Right lobe of liver (tissue), 6 donors: ENCODE measurements at regions not wholly inside any gene's neighbourhood (a gene's known extent, or its start where the extent isn't known, plus 50 kb on each side); places are given as distances from the start of the nearest gene placed in this dataset.

Experiments used
- ATAC-seq, 4 donors: fragments of 200-7000 bp; cut with Tn5 transposase; one replicate each; pipeline ENCODE4 v1.9.1; 2020; ENCODE audit warnings: mild to moderate bottlenecking in 4 of 4, moderate library complexity in 4 of 4
- DNase-seq, 3 donors: peaks; one replicate each; pipeline ENCODE4 v3.0.0-alpha.2; 2020
- H3K27ac ChIP-seq, 3 donors: fragments of 200-600 bp; one replicate each; pipeline ENCODE4 v1.8.0; 2022
- H3K27me3 ChIP-seq, 2 donors: fragments of 200-600 bp; one replicate each; pipeline ENCODE4 v1.8.0; 2022
- H3K36me3 ChIP-seq, 4 donors: fragments of 200-600 bp; sonication (generic) in 1 of 4; one replicate each; pipeline versions ENCODE4 v1.5.1 to v1.8.0; 2017 to 2022; ENCODE audit warnings: control low read depth in 1 of 4
- H3K4me1 ChIP-seq, 4 donors: fragments of 200-600 bp; sonication (generic) in 1 of 4; one replicate each; pipeline versions ENCODE4 v1.5.1 to v1.8.0; 2017 to 2022; ENCODE audit warnings: control low read depth in 1 of 4
- H3K4me3 ChIP-seq, 3 donors: fragments of 200-600 bp; one replicate each; pipeline ENCODE4 v1.8.0; 2022
- H3K9me3 ChIP-seq, 4 donors: fragments of 200-600 bp; sonication (generic) in 1 of 4; one replicate each; pipeline versions ENCODE4 v1.5.1 to v1.8.0; 2017 to 2022; ENCODE audit warnings: control low read depth in 1 of 4
- POLR2A ChIP-seq: fragments of 450-650 bp; IDR thresholded peaks from one replicate; pipeline ENCODE4 v1.6.1; 2017; ENCODE audit warnings: antibody characterized with exemption, mild to moderate bottlenecking
- WGBS: methylation state at CpG from one replicate; pipeline ENCODE4 v1.1.6; 2018; ENCODE audit warnings: low coverage, low lambda C conversion rate; ENCODE audit not compliant: insufficient coverage; ENCODE audit errors: missing lambda C conversion rate; 5-methylcytosine and 5-hydroxymethylcytosine counted together
- intact Hi-C, 2 donors: fragments of 100-400 bp; cut with DNase I; formaldehyde crosslinking; loops; one replicate each; pipeline versions ENCODE4 v1.11.2 to v1.14.1; 2022
- TF ChIP-seq, protein P1 (sequence below), 4 donors: fragments of 200-600 bp in 3 of 4; fragments of 450-650 bp in 1 of 4; IDR thresholded peaks; one replicate each; pipeline versions ENCODE4 v1.5.1 to v1.8.0; 2016 to 2022; ENCODE audit warnings: antibody characterized with exemption in 4 of 4, mild to moderate bottlenecking in 2 of 4
- donor health status: DM: no; HTN: yes; CAD: no.
- donor health status: DM: no; HTN: no; CAD: no.
- donor health status: DM: no; HTN: no; CAD: no.
- donor health status: DM: no; HTN: yes; CAD: no.
- donor health status: DM: no; HTN: yes; CAD: no.

DNA sequence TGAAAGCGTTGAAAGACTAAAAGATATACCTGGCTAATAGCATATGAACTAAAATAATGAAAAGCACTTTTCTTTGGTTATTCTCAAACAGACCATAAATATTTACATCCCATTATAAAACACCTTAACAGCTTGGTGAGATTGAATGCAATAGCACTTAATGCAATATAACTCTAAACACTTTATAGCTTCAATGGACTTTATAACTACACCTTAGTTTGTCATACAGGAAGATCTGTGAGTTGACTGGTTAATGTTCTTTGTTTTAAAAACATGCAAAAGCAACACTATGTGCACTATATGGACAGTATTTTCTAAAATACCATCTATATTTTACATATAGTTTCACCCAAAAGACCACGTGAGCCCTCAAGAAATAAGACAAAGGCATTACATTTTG lies 353.3 kb upstream of the ACVR2A start:
- TF ChIP-seq, protein P1, sequence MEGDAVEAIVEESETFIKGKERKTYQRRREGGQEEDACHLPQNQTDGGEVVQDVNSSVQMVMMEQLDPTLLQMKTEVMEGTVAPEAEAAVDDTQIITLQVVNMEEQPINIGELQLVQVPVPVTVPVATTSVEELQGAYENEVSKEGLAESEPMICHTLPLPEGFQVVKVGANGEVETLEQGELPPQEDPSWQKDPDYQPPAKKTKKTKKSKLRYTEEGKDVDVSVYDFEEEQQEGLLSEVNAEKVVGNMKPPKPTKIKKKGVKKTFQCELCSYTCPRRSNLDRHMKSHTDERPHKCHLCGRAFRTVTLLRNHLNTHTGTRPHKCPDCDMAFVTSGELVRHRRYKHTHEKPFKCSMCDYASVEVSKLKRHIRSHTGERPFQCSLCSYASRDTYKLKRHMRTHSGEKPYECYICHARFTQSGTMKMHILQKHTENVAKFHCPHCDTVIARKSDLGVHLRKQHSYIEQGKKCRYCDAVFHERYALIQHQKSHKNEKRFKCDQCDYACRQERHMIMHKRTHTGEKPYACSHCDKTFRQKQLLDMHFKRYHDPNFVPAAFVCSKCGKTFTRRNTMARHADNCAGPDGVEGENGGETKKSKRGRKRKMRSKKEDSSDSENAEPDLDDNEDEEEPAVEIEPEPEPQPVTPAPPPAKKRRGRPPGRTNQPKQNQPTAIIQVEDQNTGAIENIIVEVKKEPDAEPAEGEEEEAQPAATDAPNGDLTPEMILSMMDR (IDR thresholded peaks at IDR 0.05), result no peak
- TF ChIP-seq POLR2A, result no peak
- ATAC-seq, result no peak
- intact Hi-C loops, result no loop called here
- no peaks in the 10 kb centered on the region for H3K27me3 ChIP-seq
- no peak for DNase-seq
- H3K4me1 ChIP-seq, result no peaks in the 10 kb centered on the region
- no peak overlapping the region for H3K4me3 ChIP-seq
- WGBS, result 93% methylated on average over 2 of the region's 2 CpGs
- H3K36me3 ChIP-seq, result no peaks in the 10 kb centered on the region
- no peaks in the 10 kb centered on the region for H3K9me3 ChIP-seq
- no peak overlapping the region for H3K27ac ChIP-seq

GRCh38 chr2:147490401-147491261 lies 354.2 kb upstream of the ACVR2A start:
- DNase-seq (no peak), ATAC-seq (no peak)
- no peaks in the 10 kb centered on the region for H3K36me3 ChIP-seq
- no peak for TF ChIP-seq POLR2A
- TF ChIP-seq, protein P1 (IDR thresholded peaks at IDR 0.05), result no peak
- H3K4me3 ChIP-seq, result no peak overlapping the region
- H3K4me1 ChIP-seq, result no peaks in the 10 kb centered on the region
- H3K9me3 ChIP-seq, result no peaks in the 10 kb centered on the region
- no peak overlapping the region for H3K27ac ChIP-seq
- H3K27me3 ChIP-seq, result no peaks in the 10 kb centered on the region
- 52% methylated on average over 5 of the region's 5 CpGs for WGBS
- intact Hi-C loops, result no loop called here

GRCh38 chr2:147488472-147488871 lies 356.4 kb upstream of the ACVR2A start:
- Histone ChIP-seq H3K27me3 (no peaks in the 10 kb centered on the region), H3K27ac (no peak overlapping the region), H3K36me3 (no peaks in the 10 kb centered on the region), H3K4me3 (no peak overlapping the region), H3K9me3 (no peaks in the 10 kb centered on the region), H3K4me1 (peaks cover 0 to 6% (median 0%) of the 10 kb centered on the region in 4 donors)
- WGBS, result 94% methylated on average over 2 of the region's 3 CpGs
- DNase-seq (no peak), ATAC-seq (no peak)
- intact Hi-C loops, result no loop called here
- TF ChIP-seq POLR2A, result no peak
- TF ChIP-seq, protein P1 (IDR thresholded peaks at IDR 0.05), result no peak

GRCh38 chr2:147487978-147488289 lies 356.9 kb upstream of the ACVR2A start:
- 39% methylated on average over 2 of the region's 2 CpGs for WGBS
- DNase-seq, result no peak
- peak in 1 of 4 donors; percentile 69 for ATAC-seq
- no peak for TF ChIP-seq POLR2A
- TF ChIP-seq, protein P1 (IDR thresholded peaks at IDR 0.05), result no peak
- Histone ChIP-seq H3K27ac (no peak overlapping the region), H3K4me3 (no peak overlapping the region), H3K36me3 (no peaks in the 10 kb centered on the region), H3K9me3 (no peaks in the 10 kb centered on the region), H3K4me1 (peaks cover 0 to 6% (median 0%) of the 10 kb centered on the region in 4 donors), H3K27me3 (no peaks in the 10 kb centered on the region)
- intact Hi-C loops, result no loop called here
